Activated CD8-positive, alpha-beta memory T cell treated with anti-CD3 and anti-CD28 coated beads, Interleukin-2, amount 50 U/mL, for 24 hours (primary cell): ENCODE measurements at regions not wholly inside any gene's neighbourhood (a gene's known extent, or its start where the extent isn't known, plus 50 kb on each side); places are given as distances from the start of the nearest gene placed in this dataset.
"Not testable (repeated sequence)": the region's sequence is repeated elsewhere in the genome, so short reads cannot be mapped to it uniquely, and the experiment has no call there.

Source experiments
- DNase-seq: peaks from one replicate; pipeline ENCODE4 v3.0.0-alpha.2; 2020; ENCODE audit errors: extremely low read depth

DNA sequence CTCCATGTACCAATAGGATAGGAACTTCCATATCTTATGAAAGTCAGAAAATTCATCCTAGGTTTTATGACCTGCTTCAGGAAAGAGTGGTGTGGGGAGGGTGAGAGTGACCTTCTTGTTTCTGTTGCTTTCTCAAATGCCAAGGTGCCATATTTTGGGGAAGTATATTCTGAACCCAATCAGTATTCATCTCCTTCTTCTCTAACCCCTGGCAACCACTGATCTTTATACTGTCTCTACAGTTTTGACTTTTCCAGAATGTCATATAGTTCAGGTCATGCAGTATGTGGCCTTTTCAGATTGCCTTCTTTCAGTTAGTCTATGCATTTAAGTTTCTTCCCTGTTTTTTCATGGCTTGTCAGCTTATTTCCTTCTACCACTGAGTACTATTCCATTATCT, 321.4 kb upstream of the SEMA6A start:
- no peak for DNase-seq

DNA sequence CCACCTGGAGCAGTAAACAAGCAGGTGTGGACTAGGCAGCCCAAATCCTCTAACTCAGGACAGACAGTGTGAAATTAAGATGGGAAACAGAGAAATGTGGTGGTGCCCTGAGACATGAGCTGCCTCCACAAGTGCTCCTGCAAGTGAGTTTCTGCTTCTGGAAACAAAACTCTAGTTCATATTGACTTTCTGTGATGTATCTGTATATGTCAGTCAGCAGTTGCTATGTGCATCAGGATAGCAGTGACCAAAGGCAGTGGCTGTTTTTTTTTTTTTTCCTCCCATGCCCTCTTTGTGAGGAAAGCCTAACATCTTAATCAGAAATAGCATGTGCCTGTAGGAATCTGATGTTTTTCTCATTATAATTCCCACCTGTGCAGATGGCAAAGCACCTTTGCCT, 318.4 kb upstream of the SEMA6A start:
- no peak for DNase-seq

DNA sequence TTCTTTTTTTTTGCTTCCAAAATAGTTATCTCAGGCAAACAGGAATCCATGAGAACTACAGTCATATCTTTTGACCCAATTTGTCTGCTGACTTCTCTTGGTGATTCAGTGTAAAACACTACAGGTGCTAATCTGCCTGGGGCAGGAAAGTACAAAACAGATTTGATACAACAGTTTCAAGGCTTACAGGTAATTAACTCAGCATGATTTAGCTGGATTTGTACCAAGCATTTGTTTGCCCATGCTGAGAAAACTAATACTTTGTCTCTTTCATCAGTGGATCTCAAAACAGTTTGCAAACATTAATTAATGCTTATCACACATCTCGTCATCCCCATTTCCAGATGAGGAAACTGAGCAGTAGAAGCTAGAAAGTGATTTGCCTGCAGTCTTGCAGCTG, 312.5 kb upstream of the SEMA6A start:
- no peak for DNase-seq

DNA sequence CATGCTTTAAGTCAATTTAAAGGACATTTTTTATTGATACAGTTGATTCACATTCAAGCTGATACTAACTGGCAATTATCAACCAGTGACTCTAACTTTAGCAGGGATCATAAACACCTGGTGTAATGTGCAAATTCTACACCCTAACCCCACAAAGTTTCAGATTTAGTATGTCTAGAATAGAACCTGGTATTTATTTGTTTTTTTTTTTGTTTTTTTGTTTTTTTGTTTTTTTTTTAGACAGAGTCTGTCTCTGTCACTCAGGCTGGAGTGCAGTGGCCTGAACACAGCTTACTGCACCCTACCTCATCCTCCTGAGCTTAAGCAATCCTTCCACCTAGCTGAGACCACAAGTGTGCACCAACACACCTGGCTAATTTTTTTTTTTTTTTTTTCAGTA, 311.2 kb upstream of the SEMA6A start:
- no peak for DNase-seq

DNA sequence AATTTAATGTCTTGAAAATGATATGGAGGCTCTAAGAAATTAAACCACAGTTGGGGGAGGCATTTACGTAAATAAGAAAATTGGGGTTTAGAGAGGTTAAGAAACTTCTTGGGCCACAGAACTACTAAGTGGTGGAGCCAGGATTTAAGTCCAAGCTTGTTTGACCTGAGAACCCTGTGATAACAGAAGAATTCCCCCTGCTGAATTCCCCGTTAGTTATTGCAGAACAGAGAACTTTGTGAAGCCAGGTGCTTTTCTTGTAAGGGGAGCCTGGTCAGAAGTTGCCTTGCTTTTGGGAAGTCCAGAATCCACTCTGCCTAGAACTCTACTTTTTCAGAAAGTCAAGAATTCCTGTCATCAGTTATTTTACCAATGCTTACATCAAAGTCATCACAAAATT, 309.3 kb upstream of the SEMA6A start:
- no peak for DNase-seq

DNA sequence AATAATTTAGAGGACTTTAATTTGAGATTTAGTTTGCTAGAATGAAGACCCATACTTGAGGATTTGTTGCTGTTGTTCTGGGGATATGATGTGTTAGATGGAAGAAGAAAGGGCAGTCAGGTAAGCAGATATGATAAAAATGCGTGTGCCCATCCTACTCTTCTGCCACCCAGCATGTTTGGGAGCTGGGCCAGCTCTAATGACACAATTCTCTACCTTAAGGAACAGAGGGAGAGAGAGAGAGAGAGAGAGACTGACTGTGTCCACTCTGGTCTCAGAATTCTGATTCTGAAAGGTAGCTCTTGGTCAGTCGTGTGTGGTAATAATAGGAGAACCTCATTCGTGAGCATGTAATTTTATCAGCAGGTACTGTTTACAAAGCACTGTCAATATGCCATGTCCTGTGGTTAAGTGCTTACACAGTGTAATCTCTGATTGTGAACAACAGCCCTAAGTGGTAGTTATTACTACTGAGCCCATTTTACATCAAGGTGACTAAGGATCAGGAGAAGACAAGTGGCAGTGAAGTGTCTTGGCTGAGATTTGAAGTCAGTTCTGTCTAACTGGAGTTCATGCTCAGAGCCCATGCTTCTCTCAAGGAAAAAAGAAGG, 307.4 kb upstream of the SEMA6A start:
- DNase-seq = no peak

DNA sequence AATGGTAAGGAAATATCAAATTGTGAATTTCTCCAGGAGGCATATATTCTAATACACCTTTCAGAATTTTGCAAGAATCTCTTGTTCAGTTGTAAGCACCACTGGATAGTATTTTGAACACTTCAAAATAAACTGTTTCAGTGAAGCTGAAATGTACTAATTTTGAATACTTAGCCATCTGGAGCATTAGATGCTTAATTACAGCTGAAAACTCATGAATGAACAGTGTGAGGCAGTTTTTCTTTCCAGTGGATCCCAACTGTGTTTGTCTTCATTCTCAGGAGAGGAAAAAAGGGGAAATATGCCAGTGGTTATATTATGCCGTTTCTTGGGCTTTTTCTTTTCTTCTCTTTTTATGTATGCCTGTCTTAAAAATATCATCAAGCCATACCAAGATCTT, 306.0 kb upstream of the SEMA6A start:
- DNase-seq = no peak

DNA sequence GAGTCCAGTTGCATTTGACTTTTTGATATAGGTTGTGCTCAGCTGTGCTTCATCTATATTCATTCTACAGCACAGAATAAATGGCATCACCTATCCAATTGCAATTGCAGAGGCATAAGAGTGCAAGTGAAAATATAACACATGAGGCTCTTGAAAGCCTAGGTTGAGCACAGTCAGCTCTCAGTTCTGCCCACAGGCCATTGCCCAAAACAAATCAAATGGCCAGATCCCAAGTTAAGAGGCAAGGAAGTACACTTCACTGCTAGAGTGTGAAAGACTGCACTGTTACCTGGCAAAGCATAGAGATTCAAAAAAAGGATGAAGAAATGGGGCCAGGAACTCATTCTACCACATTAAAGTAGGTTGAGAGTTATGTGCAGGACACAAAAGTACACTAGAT, 305.5 kb upstream of the SEMA6A start:
- DNase-seq = no peak

DNA sequence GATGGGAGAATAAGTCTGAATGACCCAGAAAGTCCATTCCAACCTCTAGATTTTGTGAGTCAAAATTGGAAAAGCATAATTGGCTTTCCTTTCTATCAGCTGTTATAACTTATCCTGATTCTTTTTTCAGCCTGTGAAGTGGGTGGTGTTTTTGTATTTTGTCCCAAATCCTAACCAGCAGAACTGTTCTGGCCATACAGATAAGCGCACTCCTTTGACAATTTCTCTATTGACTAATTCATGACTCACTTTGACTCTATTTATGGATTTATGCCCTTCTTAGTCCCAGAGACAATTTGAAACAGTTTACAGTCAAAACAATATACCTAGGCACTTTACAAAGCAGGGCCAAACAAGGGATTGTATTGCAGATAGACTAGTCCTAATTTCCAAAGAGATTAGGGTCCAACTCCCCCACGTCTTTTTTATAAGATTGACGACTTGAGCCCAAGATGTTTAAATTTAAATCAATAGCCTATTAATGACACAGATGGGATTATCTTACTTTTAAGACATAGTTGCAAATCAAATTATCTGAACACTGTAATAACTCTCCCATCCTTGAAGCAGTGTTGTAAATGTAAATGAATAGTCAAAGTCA, 301.7 kb upstream of the SEMA6A start:
- DNase-seq = no peak

DNA sequence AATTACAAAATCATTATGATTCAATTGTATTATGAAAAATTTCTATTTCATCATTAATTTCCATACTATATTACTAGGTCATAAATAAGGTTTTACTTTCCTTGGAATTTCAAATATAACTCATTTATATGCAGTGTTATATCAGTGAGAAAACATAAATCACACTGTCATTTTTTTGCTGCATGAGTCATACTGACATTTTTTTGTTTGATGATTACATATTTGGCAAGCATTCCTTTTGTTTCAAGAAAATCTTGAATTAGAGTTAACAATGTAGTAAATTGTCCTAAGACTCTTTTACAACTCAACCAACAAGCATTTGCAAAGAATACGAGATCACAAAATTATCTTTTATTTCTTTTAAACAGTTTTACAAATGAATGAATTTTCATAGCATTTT, 298.4 kb upstream of the SEMA6A start:
- no peak for DNase-seq

DNA sequence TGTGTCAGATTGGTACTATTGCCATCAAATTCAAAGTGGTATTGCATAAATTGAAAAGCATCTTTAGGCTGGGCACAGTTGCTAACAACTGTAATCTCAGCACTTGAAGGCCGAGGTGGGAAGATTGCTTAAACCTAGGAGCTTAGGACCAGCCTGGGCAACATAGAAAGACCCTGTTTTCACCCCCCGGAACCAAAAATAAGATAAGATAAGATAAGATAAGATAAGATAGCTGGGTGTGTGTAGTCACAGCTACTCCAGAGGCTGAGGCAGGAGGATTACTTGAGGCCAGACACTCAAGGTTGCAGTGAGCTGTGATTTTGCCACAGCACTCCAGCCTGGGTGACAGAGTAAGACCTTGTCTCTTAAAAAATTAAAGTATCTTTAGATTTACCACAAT, 297.9 kb upstream of the SEMA6A start:
- DNase-seq = no peak

DNA sequence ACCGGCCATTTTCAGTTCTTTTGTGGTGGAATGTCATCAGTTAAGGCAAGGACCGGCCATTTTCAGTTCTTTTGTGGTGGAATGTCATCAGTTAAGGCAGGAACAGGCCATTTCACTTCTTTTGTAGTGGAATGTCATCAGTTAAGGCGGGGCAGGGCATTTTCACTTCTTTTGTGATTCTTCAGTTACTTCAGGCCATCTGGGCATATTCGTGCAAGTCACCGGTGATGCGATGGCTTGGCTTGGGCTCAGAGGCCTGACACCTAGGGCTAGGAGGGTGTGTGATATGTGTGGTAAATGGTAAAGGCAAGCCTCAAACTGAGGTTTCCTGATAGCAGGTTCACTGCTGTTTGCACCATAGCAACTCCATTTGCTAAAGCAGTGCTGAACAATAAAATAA, 293.2 kb upstream of the SEMA6A start:
- not testable (repeated sequence) for DNase-seq

DNA sequence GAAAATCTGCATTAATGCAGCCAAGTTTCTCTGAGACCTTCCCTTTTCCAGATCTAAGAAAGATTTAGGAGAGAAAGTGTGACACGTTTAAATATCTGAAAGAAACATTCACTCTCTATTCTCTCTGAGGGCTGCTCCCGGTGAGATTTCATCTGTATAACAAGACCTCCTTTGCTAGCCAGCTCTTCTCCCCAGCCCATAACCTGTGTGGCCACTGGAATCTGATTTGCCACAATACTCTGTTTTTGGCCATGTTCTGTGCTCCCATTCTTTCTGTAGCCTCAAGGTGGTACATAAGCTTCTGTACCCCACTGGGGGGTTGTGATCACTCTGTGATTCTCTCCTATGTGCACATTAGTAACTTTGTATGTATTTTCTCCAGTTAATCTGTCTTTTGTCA, 291.0 kb upstream of the SEMA6A start:
- DNase-seq = no peak

DNA sequence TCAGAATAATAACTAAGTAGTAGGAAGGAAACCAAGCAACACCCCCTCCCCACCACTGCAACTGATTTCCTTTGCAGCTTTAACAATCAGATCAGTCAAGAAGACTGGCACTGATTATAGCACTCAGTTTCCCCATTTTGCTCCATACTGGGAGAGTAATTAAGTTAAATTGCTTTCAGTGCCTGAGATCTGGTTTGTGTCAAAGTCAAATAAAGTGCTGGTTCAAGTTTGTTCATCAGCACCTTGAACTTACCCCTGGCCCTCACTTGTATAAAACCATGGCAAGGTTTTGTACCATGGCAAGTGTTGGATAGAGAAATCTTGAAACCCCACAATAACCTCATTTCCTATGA, 290.2 kb upstream of the SEMA6A start:
- DNase-seq = no peak

DNA sequence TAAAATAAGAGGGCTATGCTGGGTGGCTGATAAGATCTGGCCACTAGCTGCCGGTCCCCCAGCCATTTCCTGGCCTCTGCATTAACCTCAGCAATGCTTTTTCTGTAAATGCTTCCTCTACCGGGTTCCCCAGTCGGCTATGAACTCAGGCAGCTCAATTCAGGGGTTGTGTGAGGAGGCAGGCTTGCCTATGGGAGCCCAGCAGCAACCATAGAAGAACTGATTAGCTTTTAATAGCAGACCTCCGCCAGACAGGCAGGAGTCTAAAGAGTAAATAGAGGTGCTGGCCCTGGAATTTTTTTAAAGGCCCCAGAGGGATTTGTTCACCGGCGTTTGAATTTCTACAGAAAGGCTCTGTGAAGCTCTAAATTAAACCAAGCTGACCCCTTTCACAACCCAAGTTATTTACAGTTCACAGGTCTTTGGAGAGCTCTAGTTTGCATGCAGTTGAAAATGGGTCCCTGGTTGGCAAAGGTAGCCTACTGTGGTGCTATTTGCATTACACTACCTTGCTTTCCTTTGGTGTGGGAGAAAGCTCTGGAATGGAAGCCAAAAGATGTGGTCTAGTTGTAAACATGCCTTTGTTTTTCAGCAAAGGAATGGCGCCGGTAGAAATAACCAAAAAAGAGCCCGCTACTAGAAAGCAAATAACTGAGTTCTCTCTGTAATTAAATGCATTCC, 289.7 kb upstream of the SEMA6A start:
- DNase-seq = no peak

DNA sequence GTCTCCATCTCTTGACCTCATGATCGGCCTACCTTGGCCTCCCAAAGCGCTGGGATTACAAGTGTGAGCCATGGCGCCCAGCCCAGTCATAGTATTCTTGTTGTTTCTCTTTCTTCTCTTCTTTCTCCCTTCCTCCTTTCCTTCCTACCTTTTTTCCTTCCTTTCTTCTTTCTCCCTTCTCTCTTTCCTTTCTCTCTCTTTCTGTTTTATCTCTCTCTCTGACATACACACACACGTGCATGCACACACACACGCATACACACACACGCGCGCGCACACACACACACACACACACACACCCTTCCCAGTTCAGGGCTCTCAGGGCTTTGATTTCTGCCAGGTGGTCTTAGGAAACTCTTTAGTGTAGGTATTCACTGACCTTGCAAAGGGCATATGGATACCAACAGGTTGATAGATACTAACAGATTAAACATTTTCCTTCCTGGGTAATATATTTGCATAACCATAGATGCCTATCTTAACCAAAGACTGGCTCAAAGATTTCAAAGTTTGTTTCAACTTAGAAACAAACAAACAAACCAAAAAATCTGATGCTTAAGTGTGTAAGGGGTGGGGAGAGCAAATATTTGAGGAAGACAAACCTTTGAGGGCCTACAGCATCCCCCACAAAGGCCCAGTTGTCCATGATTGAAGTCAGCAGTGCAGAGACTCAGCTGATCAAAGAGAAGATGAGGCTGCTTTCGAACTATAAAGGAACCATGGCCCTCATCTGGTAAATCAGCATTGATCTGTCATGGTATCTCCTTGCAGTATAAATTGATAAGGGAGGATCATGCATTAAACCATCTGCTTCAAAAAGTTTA, 288.2 kb upstream of the SEMA6A start:
- DNase-seq = no peak

DNA sequence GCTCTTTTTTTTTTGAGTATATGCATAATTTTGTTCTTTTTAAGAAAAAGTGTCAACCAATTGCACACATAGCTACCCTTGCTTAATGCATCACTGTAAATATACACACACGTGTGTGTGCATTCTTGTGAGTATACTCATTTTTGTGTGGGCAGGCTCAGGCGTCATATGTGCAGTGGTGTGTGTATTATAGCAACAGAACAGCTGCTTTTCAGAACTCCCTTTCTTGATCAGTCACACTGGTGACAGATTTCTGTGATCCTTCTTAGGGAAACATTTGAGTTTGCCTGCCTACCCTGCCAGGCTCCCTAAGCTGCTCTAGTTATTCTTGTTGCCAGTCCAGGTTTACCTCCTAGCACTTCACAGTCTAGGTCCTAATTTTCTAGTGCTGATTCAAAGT, 287.0 kb upstream of the SEMA6A start:
- no peak for DNase-seq

DNA sequence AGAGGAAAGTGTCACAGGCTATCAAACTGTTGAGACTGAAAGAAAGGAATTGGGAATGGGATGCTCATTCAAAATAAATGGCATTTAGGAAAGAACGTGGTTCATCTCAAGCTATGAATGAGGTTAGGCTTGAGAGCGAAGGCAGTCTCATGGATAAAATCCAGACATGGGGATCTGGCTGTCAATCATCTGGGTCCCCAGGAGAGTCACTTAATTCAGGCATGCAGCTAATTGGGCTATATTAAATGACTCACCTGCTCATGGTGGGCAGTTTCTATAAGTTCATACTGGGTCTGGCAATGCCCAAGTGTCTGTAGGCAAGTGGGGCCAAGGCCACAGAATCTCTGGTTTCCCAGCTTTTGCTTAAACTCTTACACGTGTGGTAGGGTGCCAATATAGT, 286.5 kb upstream of the SEMA6A start:
- no peak for DNase-seq

DNA sequence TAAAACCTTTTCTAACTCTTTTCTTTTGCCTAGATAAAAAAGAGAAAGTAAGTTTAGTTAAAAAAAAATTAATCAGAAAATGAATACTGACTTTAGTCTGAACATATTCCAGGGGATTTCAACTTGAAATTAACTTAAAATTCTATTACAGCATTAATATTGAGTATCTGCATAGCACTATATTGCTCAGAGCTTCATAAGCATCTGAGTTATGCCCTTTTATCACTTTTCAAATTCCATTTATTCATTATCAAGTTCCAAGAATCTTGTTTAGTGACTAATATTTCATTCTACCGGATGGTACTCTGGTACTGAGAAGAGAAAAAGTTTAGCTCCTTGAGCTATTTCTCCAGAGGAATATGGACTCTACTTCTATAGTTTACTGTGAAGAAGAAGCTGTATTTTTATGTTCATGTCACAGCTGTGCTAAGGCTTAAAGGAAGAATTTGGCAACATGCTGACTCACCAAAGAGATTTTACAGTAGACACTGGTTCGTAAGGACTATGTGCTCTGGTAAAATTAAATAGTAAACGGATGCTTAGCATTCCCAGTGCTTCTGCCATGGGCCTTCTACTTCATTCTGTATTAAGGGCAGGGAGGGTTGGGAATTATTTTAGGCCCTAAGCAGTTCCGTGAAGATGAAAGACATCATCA, 285.2 kb upstream of the SEMA6A start:
- DNase-seq = no peak

DNA sequence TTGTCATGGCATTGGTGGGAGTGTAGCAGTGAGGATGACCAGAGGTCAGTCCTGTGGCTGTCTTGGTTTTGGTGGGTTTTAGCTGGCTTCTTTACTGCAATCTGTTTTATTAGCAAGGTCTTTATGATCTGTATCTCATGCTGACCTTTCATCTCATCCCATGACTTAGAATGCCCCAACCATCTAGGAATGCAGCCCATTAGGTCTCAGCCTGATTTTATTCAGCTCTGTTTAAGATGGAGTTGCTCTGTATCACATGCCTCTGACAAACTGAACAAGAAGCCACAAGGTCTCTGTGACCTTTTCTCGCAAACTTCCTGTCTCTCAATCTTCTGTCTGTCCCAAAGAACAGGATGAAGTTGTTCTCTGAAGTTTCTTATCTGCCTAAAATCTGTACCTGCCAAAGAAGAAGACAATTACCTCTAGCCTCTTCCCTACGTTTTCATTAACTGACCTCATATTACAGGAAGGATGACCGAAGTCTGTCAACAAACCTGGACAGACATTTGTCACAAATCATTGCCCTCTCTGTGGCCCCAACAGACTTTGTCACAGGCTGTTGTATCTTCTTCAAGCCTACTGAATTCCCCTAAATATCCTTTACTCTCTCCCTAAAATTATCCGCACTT, 284.2 kb upstream of the SEMA6A start:
- no peak for DNase-seq

DNA sequence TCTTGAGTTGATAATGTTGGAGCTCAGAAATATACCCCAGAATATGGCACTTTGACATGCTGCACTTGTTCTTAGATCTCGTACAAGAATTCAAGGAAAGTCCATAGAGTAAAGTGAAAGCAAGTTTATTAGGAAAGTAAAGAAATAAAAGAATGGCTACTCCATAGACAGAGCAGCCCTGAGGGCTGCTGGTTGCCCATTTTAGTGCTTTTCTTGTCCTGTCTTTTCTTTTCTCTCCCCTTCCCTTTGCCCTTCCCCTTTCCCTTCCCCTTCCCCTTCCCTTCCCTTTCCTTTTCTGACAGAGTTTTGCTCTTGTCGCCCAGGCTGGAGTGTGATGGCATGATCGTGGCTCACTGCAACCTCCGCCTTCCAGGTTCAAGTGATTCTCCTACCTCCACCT, 283.4 kb upstream of the SEMA6A start:
- not testable (repeated sequence) for DNase-seq

DNA sequence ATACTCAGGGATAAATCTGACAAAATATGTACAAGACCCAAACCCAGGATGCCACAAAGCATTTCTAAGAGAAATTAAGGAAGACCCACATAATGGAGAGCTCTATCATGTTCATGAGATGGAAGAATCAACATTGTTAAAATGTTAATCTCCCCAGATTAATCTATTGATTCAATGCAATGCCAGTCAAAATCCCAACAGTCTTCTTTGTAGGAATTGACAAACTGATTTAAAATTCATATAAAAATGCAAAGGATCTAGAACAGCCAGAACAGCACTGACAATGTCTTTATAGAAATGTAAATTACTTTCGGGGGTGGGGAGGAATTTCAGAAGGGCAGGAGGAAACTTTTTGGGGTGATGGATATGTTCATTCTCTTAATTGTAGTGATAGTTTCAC, 281.6 kb upstream of the SEMA6A start:
- no peak for DNase-seq
